GM12873 (cell line): ENCODE measurements at regions not wholly inside any gene's neighbourhood (a gene's known extent, or its start where the extent isn't known, plus 50 kb on each side); places are given as distances from the start of the nearest gene placed in this dataset.

ENCODE experiments used
- TF ChIP-seq, protein P1 (sequence below): IDR thresholded peaks from 2 replicates; pipeline ENCODE4 v1.5.1; 2012; ENCODE audit warnings: low read depth, mild to moderate bottlenecking, moderate library complexity, low read length, control low read depth; ENCODE audit not compliant: insufficient read depth; ENCODE audit errors: missing control alignments

DNA sequence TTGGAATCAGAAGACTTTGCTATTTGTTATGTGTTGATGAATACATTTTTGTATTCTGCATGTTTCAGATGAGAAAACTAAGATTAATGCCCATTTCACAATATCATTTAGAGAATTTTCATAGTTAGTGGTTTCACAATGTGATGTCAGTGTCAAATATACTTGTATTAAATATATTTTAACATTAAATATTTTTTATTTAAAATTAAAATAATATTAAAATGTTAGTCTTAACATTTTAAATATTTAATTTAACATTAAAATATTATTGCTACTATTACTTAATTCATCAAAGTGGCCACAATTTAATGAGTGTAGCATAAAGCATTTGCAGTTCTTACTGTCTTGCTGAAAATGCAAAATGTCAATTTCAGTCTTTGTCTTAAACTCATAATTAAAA is 478.8 kb downstream of the KCNJ2 start:
- TF ChIP-seq, protein P1, sequence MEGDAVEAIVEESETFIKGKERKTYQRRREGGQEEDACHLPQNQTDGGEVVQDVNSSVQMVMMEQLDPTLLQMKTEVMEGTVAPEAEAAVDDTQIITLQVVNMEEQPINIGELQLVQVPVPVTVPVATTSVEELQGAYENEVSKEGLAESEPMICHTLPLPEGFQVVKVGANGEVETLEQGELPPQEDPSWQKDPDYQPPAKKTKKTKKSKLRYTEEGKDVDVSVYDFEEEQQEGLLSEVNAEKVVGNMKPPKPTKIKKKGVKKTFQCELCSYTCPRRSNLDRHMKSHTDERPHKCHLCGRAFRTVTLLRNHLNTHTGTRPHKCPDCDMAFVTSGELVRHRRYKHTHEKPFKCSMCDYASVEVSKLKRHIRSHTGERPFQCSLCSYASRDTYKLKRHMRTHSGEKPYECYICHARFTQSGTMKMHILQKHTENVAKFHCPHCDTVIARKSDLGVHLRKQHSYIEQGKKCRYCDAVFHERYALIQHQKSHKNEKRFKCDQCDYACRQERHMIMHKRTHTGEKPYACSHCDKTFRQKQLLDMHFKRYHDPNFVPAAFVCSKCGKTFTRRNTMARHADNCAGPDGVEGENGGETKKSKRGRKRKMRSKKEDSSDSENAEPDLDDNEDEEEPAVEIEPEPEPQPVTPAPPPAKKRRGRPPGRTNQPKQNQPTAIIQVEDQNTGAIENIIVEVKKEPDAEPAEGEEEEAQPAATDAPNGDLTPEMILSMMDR = no peak

DNA sequence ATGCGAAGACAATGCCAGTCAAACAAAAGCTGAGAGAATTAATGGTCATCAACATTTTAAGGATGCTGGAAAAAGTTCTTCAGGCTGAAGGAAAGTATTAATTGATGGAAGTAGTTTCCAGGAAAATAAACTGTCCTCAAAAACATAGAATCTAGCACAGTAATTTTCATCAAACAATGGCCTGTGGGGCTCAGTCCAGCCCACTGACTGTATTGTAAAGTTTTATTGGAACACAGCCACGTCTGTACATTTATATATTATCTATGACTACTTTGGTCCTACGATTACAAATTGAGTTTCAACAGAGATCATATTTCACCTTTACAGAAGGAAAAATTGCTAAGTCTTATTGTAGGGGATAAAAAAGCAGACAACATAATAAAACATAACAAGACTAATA is 484.5 kb downstream of the KCNJ2 start:
- TF ChIP-seq, protein P1 = no peak

DNA sequence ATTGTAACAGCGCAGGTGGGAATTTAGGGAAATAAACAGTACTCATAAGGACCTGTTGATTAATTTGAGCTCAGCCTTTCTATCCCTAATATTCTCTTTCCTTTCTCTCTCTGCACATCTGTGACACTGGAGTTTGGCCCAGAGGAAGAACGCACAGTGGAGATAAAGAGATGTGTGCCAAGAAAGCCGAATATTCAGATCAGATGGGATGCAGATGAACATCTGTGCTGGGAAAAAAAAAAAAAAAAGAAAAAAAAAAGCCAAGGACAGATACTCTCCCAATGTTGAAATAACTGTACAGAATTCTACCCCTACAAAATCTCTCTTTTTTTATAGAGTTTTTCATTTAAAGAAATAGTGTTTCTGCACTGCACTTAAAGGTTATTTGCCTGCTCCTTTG is 485.4 kb downstream of the KCNJ2 start:
- TF ChIP-seq, protein P1 = no peak

DNA sequence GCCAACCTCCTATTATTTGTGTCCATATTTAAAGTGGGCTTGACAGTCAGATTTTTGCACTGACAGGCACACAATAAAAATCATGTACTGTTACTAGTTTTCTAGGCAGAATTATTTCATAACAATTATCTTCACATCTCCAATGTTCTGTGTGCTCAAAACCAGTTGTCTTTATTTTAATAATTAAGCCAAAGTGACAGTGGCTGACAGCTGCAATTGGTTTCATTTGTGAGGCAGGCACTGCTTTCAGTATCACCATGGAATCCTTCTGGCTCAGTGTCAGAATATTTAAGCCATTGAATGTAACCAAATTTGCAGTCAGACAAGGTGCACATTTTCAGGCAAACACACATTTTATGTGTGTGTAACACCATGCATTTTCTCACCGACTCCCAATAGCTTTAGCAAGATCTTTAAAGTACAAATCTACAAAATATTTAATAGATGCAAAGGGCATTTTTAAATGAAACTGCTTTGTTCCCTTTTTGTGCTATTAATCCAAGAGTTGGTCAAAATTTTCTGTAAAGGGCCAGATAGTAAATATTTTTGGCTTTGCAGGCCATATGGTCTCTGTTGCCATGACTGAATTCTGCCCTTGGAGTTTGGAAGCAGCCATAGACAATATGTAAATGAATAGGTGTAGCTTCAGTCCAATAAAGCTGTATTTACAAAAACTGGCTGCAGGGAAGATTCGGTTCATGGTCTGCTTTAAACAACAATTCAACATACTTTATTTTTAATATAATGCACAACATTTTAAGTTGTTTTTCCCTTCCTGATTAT is 486.0 kb downstream of the KCNJ2 start:
- TF ChIP-seq, protein P1 = no peak

DNA sequence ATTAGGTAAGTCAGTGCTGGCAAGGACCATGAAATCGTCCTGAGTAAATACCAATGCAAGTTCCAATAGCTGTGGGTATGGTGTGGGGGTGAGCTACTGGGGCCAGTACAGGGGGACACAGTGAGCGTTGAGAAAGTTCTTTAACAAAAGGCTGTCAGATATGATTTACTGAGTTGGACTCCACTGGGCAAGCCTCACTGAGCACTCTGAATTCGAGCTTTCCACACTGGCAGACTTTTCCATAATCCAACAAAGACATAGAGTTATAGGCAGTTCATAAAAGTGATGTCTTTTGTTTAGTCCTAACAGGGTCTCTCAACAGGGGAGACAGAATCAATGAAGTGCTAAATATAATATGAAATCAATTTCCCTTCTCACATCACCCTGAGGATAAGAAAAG is 489.0 kb downstream of the KCNJ2 start:
- TF ChIP-seq, protein P1 = no peak

DNA sequence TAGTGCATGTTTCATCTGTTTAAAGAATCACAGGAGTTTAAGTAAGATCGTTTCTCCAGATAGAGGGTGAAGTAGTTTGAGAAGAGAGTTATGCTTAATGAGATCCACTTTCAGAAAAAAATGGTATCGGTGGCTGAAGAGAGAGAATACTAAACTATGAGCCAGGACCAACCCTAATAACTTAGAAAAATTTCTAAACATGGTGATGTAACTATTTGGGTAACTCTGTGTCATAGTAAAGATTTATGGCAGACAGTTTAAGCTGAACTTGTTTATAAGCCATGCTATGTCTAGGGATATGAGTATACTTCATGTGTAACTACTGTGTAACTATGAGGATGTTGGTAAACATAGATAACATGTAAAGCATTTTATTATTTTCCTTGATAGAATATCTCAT is 489.5 kb downstream of the KCNJ2 start:
- TF ChIP-seq, protein P1 = no peak

DNA sequence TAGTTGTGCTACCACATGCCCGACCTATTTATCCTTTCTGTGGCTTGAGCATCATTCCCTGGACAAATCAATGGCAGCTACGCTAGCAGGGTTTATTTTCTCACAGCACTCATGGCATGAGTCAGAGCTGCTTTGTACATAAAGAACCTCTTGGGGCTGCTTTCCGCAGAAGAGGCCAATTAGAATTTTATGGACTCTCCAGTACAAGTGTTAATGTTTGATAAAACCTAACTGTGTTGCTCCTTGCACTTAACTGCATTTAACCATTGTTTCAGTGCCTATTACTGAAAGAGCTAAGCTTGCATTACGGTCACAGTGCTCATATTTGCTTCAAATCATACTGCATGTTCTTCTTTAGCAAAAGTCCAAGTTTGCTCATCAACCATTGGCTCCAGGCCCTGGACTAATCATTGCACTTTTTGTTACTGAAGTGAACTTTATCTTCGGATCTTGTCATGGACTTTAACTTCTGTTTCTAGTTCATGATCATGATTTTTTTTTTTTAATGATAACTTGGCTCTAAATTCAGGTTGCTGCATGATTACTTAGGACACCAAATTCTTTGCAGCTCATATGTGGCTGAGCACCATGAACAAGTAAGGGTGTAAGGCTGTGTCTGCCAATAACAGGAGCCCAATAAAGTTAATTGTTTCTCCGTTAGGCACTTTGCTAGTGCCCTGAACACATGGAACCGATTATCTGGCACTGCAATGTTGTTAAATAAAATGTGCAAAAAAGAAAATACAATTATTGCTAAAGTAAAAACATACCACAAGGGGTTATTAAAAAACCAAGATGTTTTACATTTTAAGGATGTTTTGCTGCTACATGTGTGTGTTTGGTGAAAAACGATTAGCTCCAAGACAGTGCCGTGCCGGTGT is 492.2 kb downstream of the KCNJ2 start:
- TF ChIP-seq, protein P1 = no peak
